HEK293 (cell line): ENCODE measurements at regions not wholly inside any gene's neighbourhood (a gene's known extent, or its start where the extent isn't known, plus 50 kb on each side); places are given as distances from the start of the nearest gene placed in this dataset.

Experiments
- SP2 ChIP-seq: fragments of 450-650 bp; formaldehyde crosslinking; IDR thresholded peaks from 2 replicates; pipeline ENCODE4 v1.5.1; 2016; ENCODE audit warnings: missing biosample characterization, missing genetic modification characterization
- ZBTB7A ChIP-seq: fragments of 450-650 bp; formaldehyde crosslinking; IDR thresholded peaks from 2 replicates; pipeline ENCODE4 v1.5.1; 2016; ENCODE audit warnings: low read depth, missing biosample characterization, missing genetic modification characterization
- ZNF138 ChIP-seq: fragments of 450-650 bp; formaldehyde crosslinking; IDR thresholded peaks from 2 replicates; pipeline ENCODE4 v1.5.1; 2016; ENCODE audit warnings: missing biosample characterization, missing genetic modification characterization, borderline replicate concordance
- ZNF837 ChIP-seq: fragments of 450-650 bp; formaldehyde crosslinking; IDR thresholded peaks from 2 replicates; pipeline ENCODE4 v1.5.1; 2016; ENCODE audit warnings: missing biosample characterization, missing genetic modification characterization
- TF ChIP-seq, protein P1 (sequence below): fragments of 450-650 bp; formaldehyde crosslinking; IDR thresholded peaks from 2 replicates; pipeline ENCODE4 v1.5.1; 2016; ENCODE audit warnings: missing biosample characterization, missing genetic modification characterization

DNA sequence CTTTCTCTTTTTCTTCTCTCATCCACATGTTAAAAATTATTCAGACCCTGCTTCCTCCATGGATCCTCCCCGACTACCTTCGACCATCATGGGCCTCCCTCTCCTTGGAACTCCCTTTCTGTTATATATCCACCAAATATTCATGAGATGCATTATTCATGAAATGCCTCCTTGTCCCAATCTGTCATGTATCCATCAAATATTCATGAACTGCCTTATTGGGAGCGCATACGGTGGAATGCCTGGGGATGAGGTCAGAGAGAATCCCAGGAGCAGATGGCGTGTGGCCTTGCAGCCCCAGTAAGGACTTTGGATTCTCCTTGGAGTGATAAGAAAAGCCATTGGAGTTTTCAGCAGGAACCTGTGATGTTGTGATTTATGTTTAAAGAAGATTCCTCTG, 97.0 kb downstream of the NRN1 start:
- TF ChIP-seq ZNF837 (tag by site-specific recombination), result no peak
- TF ChIP-seq SP2 (tag by site-specific recombination), result no peak
- no peak for TF ChIP-seq ZNF138
- TF ChIP-seq, protein P1, sequence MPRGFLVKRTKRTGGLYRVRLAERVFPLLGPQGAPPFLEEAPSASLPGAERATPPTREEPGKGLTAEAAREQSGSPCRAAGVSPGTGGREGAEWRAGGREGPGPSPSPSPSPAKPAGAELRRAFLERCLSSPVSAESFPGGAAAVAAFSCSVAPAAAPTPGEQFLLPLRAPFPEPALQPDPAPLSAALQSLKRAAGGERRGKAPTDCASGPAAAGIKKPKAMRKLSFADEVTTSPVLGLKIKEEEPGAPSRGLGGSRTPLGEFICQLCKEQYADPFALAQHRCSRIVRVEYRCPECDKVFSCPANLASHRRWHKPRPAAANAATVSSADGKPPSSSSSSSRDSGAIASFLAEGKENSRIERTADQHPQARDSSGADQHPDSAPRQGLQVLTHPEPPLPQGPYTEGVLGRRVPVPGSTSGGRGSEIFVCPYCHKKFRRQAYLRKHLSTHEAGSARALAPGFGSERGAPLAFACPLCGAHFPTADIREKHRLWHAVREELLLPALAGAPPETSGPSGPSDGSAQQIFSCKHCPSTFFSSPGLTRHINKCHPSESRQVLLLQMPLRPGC (tag by site-specific recombination), result no peak
- no peak for TF ChIP-seq ZBTB7A (tag by site-specific recombination)
